Stimulated activated CD4-positive, alpha-beta T cell treated with anti-CD3 and anti-CD28 coated beads, Interleukin-12 subunit alpha, Interleukin-12 subunit beta, amount 100 ng/mL, for 24 hours (primary cell): ENCODE measurements at regions not wholly inside any gene's neighbourhood (a gene's known extent, or its start where the extent isn't known, plus 50 kb on each side); places are given as distances from the start of the nearest gene placed in this dataset.

ENCODE experiments used
- DNase-seq, 2 experiments: peaks; one replicate each; pipeline ENCODE4 v3.0.0-alpha.2; 2020; ENCODE audit warnings: low read depth in 2 of 2

GRCh38 chr5:152270096-152270495, 135.0 kb downstream of the NMUR2 start:
- no peak for DNase-seq

- no peak for DNase-seq
Observed at GRCh38 chr5:152269533-152269932, 135.5 kb downstream of the NMUR2 start.

- no peak for DNase-seq
Observed at GRCh38 chr5:152264645-152265254, 140.3 kb downstream of the NMUR2 start.

- DNase-seq: no peak
Observed at GRCh38 chr5:152262667-152263066, 142.4 kb downstream of the NMUR2 start.

GRCh38 chr5:152260940-152261339, 144.1 kb downstream of the NMUR2 start:
- no peak for DNase-seq

- DNase-seq: no peak
Observed at GRCh38 chr5:152259702-152260101, 145.4 kb downstream of the NMUR2 start.

- DNase-seq: no peak
Observed at GRCh38 chr5:152256580-152256979, 148.5 kb downstream of the NMUR2 start.

- no peak for DNase-seq
Observed at GRCh38 chr5:152255411-152255810, 149.7 kb downstream of the NMUR2 start.

- no peak for DNase-seq
Observed at GRCh38 chr5:152247850-152248385, 157.2 kb downstream of the NMUR2 start.

- DNase-seq: no peak
Observed at GRCh38 chr5:152246401-152246800, 158.7 kb downstream of the NMUR2 start.

- no peak for DNase-seq
Observed at GRCh38 chr5:152237531-152237930, 167.5 kb downstream of the NMUR2 start.

GRCh38 chr5:152226191-152226590, 178.9 kb downstream of the NMUR2 start:
- DNase-seq: no peak

- DNase-seq: no peak
Observed at GRCh38 chr5:152221721-152222629, 183.1 kb downstream of the NMUR2 start.

- DNase-seq: no peak
Observed at GRCh38 chr5:152218694-152219093, 186.4 kb downstream of the NMUR2 start.

GRCh38 chr5:152205804-152206203, 199.3 kb downstream of the NMUR2 start:
- DNase-seq: no peak

- no peak for DNase-seq
Observed at GRCh38 chr5:152202321-152202720, 202.8 kb downstream of the NMUR2 start.

- DNase-seq: no peak
Observed at GRCh38 chr5:152193391-152194107, 211.5 kb downstream of the NMUR2 start.

GRCh38 chr5:152188251-152188650, 216.8 kb downstream of the NMUR2 start:
- no peak for DNase-seq

GRCh38 chr5:152187668-152188067, 217.4 kb downstream of the NMUR2 start:
- DNase-seq: no peak

- DNase-seq: no peak
Observed at GRCh38 chr5:152185547-152186245, 219.4 kb downstream of the NMUR2 start.

GRCh38 chr5:152184266-152184665, 220.8 kb downstream of the NMUR2 start:
- no peak for DNase-seq

- DNase-seq: no peak
Observed at GRCh38 chr5:152181461-152181860, 223.6 kb downstream of the NMUR2 start.
